ENCODE measurements at regions not wholly inside any gene's neighbourhood (a gene's known extent, or its start where the extent isn't known, plus 50 kb on each side); places are given as distances from the start of the nearest gene placed in this dataset.

DNA sequence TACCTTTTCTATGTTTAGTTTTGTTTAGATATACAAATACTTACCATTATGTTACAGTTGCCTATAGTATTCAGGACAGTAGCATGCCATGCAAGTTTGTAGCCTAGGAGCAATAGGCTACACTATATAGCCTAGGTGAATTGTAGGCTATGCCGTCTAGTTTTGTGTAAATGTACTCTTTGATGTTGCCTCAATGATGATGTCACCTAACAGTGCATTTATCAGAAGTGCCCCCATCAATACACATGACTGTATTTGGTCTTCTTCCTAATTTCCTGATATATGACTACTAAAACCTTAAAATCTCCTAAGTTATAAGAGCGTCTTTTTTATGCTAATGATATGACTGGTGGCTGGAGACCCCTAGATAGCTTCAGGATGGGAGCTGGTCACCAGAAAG, 394.4 kb upstream of the STXBP6 start:
- TF ChIP-seq, protein P1, sequence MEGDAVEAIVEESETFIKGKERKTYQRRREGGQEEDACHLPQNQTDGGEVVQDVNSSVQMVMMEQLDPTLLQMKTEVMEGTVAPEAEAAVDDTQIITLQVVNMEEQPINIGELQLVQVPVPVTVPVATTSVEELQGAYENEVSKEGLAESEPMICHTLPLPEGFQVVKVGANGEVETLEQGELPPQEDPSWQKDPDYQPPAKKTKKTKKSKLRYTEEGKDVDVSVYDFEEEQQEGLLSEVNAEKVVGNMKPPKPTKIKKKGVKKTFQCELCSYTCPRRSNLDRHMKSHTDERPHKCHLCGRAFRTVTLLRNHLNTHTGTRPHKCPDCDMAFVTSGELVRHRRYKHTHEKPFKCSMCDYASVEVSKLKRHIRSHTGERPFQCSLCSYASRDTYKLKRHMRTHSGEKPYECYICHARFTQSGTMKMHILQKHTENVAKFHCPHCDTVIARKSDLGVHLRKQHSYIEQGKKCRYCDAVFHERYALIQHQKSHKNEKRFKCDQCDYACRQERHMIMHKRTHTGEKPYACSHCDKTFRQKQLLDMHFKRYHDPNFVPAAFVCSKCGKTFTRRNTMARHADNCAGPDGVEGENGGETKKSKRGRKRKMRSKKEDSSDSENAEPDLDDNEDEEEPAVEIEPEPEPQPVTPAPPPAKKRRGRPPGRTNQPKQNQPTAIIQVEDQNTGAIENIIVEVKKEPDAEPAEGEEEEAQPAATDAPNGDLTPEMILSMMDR (IDR thresholded peaks at IDR 0.05): no peak
- TF ChIP-seq POLR2AphosphoS5 (IDR thresholded peaks at IDR 0.05): no peak
